Neutrophil (primary cell): ENCODE measurements at regions not wholly inside any gene's neighbourhood (a gene's known extent, or its start where the extent isn't known, plus 50 kb on each side); places are given as distances from the start of the nearest gene placed in this dataset.

Experiments used
- H3K27ac ChIP-seq: fragments of 200-600 bp; sonication (generic); 2 replicates; pipeline ENCODE4 v1.5.1; 2016; ENCODE audit warnings: mild to moderate bottlenecking, moderate library complexity
- H3K27me3 ChIP-seq: fragments of 200-600 bp; sonication (generic); 2 replicates; pipeline ENCODE4 v1.6.0; 2016; ENCODE audit warnings: mild to moderate bottlenecking
- H3K36me3 ChIP-seq: fragments of 200-600 bp; sonication (generic); 2 replicates; pipeline ENCODE4 v1.5.1; 2017
- H3K4me1 ChIP-seq, 2 experiments: fragments of 200-600 bp in 1 of 2; sonication (generic) in 1 of 2; 1 replicate in 1 of 2; 2 replicates in 1 of 2; pipeline versions ENCODE4 v1.5.1 to v1.6.1; 2013 to 2016; ENCODE audit warnings: low read depth in 1 of 2, low read length in 1 of 2, mild to moderate bottlenecking in 1 of 2, moderate library complexity in 1 of 2; ENCODE audit not compliant: control insufficient read depth in 1 of 2, insufficient read depth in 1 of 2
- H3K4me3 ChIP-seq, 2 experiments: fragments of 200-600 bp in 1 of 2; sonication (generic) in 1 of 2; 1 replicate in 1 of 2; 2 replicates in 1 of 2; pipeline ENCODE4 v1.5.1; 2013 to 2016; ENCODE audit warnings: low read depth in 1 of 2, low read length in 1 of 2, mild to moderate bottlenecking in 1 of 2, moderate library complexity in 1 of 2
- H3K9me3 ChIP-seq: fragments of 200-600 bp; sonication (generic); 2 replicates; pipeline ENCODE4 v1.5.1; 2016
- CTCF ChIP-seq: fragments of 200-600 bp; sonication (generic); IDR thresholded peaks from 2 replicates; pipeline ENCODE4 v1.5.1; 2016; ENCODE audit warnings: antibody characterized with exemption

DNA sequence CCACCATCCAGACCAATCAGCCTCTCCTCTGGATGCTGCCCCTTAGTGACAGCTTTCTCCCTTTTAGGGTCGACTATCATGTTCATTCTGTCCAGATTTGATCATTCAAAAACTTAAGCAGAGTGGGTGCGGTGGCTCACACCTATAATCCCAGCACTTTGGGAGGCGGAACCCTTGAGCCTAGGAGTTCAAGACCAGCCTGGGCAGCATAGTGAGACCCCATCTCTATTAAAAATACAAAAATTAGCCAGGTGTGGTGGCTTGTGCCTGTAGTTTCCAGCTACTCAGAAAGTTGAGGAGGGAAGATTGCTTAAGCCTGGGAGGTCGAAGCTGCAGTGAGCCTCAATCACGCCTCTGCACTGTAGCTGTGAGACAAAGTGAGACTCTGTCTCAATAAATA lies 68.3 kb upstream of the ZCCHC2 start:
- TF ChIP-seq CTCF: no peak
- H3K36me3 ChIP-seq: no peaks in the 10 kb centered on the region
- H3K4me1 ChIP-seq: peaks cover 46 to 49% of the 10 kb centered on the region in 2 experiments
- H3K27me3 ChIP-seq: no peaks in the 10 kb centered on the region
- no peaks in the 10 kb centered on the region for H3K9me3 ChIP-seq
- no peak overlapping the region for H3K4me3 ChIP-seq
- H3K27ac ChIP-seq: peak overlapping the region; percentile 67

DNA sequence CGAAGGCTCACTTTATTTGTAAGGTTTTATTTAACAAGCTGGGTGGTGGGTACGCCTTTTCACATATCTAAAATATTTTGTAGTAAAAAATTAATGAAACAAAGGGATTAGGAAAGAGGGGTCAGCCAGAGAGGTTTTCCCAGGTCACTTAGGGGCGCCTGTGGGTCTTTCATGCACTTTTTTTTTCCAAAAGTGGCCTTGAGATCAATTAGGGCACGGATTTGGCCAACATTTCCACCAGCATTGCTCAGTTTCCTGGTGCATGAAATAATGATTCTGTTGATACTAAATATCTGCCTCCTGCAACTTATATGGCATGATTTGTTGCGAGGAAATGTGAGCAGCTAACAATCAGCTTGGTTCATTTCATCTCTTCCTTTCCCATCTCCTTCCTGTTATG lies 67.6 kb upstream of the ZCCHC2 start:
- no peak for TF ChIP-seq CTCF
- Histone ChIP-seq H3K4me1 (peaks cover 43 to 46% of the 10 kb centered on the region in 2 experiments), H3K36me3 (no peaks in the 10 kb centered on the region), H3K4me3 (no peak overlapping the region), H3K9me3 (no peaks in the 10 kb centered on the region), H3K27ac (no peak overlapping the region), H3K27me3 (no peaks in the 10 kb centered on the region)

DNA sequence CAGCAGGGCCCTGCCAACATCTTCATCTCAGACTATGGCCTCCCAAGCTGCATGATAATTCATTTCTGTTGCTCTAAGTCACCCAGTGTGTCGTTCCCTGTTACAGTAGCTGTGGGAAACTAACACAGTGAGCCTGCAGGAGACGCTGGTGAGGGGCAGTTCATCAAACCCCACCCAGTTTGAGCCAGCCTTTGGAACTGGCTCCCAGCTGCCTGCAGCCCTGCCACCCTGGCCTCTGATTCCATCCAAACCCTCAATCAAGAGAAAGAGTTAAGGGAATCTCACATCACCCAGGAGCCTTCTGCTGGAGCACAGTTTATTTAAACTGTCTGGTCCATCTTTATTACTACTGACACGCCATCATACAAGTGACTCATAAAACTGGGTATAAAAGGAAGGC lies 64.9 kb upstream of the ZCCHC2 start:
- Histone ChIP-seq H3K36me3 (no peaks in the 10 kb centered on the region), H3K4me3 (no peak overlapping the region), H3K27ac (no peak overlapping the region), H3K4me1 (peaks cover 24 to 25% of the 10 kb centered on the region in 2 experiments), H3K9me3 (no peaks in the 10 kb centered on the region), H3K27me3 (no peaks in the 10 kb centered on the region)
- no peak for TF ChIP-seq CTCF

DNA sequence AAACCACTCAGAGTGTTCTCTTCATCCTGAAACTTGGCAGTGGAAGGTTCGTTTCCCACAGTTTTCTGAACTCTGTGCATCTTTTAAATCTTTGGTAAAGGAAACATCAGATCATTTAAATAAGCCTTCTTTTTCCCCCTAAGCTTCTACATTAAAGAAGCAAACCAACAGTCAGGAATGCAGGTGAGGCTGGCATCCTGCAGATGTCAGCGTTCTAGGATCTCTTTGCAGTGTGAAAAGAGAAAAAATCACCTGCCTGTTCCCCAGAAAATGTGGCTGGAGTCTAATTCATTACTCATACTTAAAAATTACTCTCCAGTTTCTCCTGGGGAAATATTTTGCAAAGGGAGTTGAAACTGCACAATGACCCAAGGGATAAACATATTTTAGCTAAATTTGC lies 64.5 kb upstream of the ZCCHC2 start:
- no peaks in the 10 kb centered on the region for H3K27me3 ChIP-seq
- H3K4me3 ChIP-seq: no peak overlapping the region
- no peaks in the 10 kb centered on the region for H3K9me3 ChIP-seq
- no peak overlapping the region for H3K27ac ChIP-seq
- peaks cover 19 to 21% of the 10 kb centered on the region in 2 experiments for H3K4me1 ChIP-seq
- no peak for TF ChIP-seq CTCF
- no peaks in the 10 kb centered on the region for H3K36me3 ChIP-seq

DNA sequence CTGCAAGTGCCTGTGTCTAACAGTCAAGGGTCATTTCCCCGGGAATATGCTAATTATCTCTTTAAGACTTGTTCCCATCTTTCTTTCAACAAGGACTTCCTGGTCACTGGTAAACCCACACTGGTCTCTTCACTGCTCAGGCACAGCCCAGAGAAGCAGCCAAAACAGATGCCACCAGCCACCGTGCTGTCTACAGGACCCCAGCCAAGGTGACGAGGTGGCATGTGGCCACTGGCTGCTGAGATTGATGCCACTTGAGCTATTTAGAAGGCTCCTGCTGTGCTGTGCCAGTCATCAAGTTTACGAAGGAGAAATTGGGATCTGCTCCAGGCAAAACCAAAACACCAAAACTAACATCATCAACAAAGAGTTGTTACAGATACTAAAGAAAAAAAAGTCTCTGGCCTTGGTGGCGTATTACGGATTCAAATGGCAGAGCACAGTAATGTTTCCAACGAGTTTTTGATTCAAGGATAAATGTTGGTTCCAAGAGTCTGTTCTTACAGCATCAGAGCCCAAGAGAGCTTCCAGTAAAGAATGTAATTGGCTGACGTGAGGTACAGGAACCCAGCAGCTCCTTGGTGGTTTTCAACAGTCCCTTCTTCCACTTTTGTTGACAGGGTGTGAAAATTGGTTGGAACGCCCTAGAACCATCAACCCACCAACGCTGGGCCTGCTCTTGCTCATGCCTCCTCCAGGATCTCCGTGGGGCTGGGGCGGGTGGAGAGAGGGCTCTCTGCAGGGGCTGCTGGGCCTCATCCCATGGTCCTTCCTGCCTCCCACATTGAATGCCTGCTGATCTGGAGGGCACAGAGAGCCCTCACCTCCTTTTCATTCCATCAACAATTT lies 63.7 kb upstream of the ZCCHC2 start:
- Histone ChIP-seq H3K36me3 (no peaks in the 10 kb centered on the region), H3K27me3 (no peaks in the 10 kb centered on the region), H3K4me1 (peaks cover 14 to 16% of the 10 kb centered on the region in 2 experiments), H3K27ac (no peak overlapping the region), H3K4me3 (no peak overlapping the region), H3K9me3 (no peaks in the 10 kb centered on the region)
- TF ChIP-seq CTCF: no peak
